Effector CD4-positive, alpha-beta T cell (primary cell): ENCODE measurements at regions not wholly inside any gene's neighbourhood (a gene's known extent, or its start where the extent isn't known, plus 50 kb on each side); places are given as distances from the start of the nearest gene placed in this dataset.

Experiments
- DNase-seq: peaks from one replicate; pipeline ENCODE4 v3.0.0-alpha.2; 2020

DNA sequence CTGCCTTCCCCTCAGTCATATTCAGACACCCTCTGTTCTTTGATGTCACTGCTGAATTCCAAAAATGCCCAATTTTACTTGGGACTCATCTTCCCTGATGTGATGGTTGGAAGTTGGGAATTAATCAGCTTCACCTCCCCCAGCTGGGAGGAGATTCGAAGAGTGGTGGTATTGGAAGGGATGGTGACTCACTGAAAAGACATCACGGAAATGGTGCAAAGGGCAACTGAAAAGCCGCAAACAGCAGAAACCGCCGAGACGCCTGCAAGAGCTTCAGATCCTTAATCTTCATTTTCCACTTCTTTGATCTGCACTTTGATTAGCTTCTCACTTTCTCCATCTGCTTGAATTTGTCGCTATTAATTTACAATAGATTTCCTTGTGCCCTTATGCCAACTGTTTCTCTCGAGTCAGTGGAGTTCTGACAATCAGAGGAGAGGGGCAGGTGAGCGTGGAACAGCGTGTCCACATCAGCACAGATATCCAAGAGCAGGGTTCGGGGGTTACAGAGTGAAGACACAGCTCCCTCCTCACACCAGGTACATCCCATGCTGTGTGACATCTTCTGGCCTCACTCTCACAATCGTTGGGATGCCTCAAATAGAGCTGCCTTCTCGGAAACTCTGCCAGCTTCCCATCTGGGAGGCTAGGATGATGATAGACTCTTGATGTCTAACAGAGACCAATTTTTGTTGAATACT lies 325.4 kb downstream of the BRD1 start:
- no peak for DNase-seq

DNA sequence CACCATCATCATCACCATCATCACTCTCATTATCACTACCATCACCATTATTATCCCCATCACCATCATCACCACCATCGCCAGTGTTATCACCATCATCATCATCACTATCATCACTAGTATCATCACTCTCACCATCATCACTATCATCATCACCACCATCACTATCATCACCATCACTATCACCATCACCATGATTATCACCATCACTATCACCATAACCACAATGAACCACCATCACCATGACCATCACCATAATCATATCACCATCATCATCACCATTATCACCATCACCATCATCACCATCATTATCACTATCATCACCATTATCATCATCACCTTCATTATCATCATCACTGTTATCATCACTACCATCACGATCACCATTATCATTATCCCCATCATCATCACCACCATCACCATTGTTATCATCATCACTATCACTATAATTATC lies 326.7 kb downstream of the BRD1 start:
- DNase-seq = no peak

DNA sequence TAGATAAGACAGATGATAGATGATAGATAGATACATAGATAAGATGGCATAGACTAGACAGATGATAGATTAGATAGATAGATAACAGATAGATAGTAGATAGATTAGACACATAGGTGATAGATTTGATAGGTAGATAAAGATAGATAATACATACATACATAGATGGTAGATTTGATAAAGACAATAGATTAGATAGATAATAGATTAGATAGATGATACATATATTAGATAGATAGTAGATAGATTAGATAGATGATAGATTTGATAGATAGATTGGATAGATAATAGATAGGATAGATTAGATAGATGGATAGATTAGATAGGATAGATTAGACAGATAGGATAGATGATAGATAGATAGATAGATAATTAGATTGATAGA lies 327.6 kb downstream of the BRD1 start:
- DNase-seq = no peak

DNA sequence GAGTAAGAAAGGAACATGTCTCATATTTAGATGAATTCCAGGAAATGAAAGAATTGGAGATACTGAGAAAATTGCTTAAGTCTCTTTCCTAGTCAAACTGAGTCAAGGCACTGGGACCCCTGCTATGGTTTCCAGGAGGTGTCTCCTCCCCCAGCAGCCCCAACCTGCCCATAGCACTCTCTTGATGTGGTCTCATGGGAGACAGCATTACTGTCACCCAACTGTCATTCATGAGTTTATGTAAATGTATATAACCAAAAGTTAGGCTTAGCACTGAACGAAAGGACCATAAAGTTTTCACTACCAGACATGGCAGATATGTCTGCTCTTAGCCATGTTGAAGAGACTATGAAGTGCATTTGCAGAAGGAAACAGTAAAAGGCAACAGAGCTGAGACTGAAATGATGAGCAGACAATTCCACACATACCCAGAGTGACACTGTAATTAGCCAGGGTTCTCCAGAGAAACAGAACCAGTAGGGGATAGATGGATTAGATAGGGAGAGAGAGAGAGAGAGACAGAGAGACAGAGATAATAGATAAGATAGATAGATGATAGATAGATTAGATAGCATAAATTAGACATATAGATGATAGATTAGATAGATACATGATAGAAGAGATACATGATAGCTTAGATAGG lies 328.1 kb downstream of the BRD1 start:
- no peak for DNase-seq

DNA sequence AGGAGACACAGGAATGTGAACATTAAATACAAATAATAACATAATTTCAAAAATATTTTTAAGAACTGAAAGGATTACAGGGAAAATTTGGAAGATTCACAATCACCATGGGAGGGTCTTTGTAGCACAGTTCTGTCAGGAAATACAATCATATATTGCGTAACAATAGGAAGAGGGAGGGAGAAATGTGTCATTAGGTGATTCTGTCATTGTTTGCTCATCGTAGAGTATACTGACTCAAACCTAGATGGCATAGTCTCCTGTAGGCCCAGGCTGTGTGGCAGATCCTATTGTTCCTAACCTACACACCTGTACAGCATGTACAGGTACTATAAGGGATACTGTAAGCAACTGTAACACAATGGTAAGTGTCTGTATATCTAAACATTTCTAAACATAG lies 330.4 kb downstream of the BRD1 start:
- no peak for DNase-seq

DNA sequence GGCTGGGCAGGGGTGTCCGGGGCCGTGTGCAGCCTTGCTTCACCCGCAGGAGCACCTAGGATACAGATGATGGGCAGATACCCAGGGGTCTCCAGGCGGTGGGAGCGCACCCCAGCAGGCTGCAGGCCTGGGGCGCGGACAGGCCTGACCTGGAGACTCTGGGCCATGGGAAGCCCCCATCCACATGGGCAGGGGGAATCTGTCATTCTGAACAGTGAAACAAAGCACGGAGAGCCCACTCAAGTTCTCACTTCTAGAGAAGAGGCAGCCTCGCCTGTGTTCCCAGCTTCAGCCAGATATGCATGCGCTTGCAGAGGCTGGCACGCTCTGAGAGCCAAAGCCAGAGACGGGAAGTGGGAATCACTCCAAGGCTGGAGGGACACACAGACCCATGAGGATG lies 333.1 kb downstream of the BRD1 start:
- no peak for DNase-seq

DNA sequence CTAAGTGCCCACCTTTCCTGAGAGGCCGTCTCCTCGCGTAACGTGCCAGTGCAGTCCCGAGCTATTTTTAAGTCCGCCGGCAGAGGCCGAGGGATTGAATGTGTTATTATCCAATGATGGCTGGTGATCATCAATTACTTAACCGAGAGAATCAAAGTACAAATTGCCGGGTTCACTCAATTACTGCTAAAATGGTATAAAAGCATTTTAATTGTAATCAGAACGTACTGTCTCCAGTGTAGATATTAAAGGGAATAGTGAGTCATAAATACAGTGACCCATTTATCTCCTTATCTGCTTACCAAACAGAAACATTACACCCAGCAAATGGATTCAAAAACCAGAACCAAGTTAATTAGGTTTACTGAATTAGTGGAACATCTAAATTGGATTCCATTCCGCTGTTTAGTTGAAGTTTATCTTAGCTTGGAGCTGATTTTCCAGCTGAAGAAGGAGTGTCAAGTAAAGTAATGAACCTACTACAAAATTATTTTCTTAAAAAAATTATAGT lies 334.9 kb downstream of the BRD1 start:
- DNase-seq = no peak

DNA sequence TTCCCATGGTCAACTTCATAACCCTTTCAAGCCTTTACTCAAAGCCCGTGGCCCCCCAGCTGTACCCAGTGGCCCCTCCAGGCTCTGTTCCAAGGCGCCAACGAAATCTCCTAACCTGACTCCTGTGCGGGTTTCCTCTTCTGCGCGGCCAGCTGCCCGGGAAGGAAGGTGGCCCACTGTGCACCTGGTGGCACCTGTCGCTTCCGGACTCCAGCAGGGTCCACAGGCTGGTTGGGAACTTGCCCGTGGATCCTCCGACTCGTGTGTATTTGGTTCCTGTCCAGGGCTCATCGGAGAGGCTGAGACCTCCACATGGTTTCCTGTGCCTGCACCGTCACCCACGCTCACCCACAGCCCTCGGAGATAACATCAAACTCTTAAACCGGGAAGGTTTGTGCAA lies 335.4 kb downstream of the BRD1 start:
- DNase-seq = no peak

DNA sequence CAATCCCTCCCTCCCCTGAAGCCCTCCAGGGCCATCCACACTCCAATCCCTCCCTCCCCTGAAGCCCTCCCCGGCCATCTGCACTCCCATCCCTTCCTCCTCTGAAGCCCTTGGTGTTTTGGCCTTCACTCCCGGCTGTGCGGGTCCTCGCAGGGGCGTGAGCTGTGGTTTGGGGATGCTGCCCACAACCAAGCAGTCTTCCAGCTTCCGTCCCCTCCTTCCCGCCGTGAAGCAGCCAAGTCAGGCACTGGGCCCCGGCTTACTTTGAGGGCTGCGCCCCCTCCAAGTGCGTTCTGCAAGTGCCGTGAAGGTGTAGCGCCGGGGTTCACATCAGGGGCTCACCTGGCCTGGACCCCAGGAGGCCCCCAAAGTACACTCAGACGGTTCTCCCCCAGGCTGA lies 335.9 kb downstream of the BRD1 start:
- DNase-seq = no peak

DNA sequence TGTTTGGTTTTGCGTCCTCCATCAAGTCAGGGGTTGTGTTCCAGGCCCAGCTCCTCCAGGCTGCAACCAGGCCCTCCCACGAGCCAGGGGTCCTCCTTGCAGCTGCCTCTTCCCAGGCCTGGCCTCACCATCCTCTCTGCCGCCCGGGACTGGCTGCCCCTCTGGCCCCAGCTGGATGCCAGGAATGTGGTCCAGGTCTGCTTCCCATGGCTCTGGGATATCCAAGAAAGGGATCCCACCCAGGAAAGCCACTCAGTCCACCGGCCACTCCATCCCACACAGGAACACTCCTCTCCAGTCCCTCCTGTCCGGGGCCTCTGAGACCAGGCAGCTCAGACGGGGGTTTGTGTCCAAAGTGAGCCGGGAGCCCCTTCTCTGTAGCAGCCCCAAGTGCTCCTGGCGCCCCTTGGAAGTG lies 336.4 kb downstream of the BRD1 start:
- no peak for DNase-seq

DNA sequence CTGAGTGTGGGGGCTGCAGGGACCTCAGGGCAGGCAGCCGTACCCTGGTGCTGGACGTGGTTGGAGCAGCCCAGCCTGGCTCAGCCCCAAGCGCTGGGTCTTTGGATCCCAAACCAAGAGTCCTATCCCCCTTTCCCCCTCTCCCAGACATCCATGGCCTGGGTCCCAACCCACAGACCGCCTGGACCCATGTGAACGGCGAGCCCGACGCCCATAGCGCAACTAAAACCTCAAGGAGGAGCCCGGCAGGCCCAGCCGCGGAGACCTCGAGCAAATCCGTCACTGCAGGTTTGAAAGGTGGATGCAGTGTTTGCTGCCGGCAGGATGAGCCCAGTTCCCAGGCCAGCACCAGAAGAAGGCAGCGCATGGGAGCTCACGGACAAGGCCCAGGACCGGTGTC lies 337.0 kb downstream of the BRD1 start:
- no peak for DNase-seq

DNA sequence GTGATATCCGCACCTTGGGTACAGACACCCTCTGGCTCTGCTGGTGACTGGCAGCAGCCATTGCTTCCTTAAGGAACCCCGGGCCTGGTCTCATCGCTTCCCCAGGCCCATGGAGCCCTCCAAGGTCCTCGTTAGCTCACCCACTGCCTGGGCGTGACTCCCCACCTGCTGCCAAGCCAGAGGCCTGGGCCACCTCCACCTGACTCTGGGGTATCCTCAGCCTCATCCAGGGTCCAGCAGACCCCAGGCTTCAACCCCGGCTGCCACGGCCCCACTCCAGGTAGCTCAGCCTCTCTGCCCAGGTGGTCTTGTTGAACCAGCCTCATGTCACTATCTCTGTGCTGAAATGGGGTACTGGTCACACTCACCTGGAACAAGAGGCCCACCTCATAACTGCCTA lies 337.9 kb downstream of the BRD1 start:
- DNase-seq = no peak

DNA sequence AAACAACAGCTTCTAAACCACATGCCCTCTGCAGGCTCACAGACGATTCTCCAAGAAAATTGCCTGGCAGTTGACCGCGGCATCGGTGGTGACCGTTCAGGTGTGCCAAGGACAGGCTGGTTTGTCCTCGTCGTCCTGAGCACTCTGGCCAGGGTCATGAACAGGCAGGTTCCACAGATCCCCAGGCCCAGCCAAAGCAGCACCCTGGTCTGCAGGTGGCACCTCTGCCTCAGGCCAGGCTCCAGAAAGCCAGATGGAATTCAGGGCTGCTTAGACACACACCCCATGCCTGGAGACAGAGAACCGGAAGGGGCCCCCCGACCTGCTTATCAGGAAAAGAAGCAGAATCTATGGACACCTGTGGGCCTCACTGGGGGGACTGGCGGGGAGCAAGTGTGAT lies 338.7 kb downstream of the BRD1 start:
- no peak for DNase-seq

DNA sequence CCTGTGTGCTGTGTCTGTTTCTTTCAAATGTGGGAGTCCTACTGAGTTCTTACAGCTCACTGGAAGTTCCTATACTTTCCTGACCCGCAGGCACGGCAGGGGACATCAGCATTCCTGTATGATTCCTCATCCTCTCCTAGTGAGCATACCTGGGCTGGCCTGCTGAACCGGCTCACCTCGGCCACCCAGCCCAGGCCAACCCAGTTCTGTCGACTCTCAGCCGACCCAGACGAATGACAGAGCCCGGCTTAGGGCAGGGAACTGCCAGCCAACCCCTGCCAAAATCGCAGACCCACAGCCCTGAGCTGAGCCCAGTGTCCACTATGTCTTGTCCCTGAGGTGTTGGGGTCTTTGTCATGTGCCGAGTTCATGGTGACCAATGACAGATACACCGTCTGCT lies 339.7 kb downstream of the BRD1 start:
- DNase-seq = no peak

DNA sequence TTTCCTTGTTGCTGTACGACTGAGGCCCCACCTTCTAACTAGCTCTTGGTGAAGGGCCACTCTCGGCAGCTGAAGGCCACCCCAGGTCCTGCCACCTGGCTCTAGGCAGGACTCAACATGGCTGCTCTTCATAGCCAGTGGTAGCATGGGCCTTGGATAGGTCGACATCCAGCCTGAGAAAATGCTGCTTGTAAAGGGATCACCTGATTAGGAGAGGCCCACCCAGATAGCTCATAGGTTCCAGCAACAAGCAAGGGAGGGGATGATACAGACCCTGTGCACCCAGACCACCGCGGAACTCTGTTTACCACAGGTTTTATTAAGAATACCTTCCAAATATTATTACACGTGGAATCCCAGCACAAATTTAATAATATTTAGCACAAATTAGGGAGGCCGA lies 341.4 kb downstream of the BRD1 start:
- no peak for DNase-seq

DNA sequence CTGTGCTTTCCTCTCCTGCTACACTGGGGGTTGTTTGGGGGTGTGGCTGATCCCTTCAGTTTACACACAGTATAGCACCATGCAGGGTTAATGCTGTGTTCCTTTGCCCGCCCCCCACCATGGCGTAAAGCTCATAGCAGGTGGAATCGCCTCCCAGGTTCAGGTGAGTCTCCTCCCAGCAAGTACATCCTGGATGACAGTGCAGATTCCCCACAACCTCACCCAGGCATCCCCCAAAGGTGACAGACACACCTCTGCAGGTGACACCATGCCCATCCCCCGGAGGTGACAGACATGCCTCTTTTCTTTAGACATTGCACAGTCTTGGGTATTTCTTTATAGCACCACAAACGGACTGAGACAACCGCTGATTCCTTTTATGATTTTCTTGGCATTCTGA lies 343.7 kb downstream of the BRD1 start:
- no peak for DNase-seq

DNA sequence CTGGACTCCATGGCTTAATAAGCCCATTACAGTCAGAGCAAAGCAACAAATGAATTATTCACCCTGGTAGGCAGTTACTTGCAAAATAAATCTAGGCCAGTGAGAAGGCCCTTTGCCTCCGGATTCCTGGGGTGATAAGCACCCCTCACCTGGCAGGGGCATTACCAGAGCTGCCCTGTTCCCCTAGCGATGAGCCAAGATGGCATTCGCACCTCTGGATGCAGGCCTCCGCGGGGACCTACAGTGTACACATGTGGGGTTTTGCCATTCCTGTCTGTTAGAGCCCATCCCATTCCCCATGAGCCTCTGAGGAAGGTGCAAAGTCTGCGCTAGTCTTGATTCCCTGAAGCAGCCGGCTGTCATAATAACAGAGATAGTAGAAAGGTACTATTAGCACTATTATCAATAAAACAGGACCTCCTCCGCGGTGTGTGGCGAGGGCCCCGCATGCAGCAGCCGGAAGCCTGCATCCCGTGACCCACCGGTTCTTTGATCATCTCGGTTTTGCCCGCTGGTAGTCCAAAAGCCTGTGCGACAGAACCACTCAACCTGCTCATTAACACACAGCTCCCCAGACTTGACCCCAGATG lies 344.3 kb downstream of the BRD1 start:
- no peak for DNase-seq

DNA sequence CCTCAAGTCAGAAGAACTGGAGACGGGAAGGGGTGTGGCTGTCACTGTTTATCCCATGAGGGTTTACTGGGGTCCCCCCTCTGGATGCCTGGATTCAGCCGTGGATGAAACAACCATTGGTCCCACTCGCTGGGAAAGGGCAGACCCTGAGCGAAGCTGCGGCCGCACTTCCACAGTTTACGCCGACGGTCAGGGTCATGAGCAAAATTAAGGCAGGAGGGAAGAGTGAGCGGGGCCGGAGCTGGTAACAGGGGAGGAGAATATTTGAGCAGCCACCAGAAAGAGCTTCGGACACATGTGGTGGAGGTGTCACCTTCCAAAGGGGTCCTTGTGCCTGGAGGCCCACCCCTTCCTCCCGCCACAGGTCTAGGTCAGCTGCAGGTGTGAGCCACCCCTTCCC lies 344.9 kb downstream of the BRD1 start:
- no peak for DNase-seq

DNA sequence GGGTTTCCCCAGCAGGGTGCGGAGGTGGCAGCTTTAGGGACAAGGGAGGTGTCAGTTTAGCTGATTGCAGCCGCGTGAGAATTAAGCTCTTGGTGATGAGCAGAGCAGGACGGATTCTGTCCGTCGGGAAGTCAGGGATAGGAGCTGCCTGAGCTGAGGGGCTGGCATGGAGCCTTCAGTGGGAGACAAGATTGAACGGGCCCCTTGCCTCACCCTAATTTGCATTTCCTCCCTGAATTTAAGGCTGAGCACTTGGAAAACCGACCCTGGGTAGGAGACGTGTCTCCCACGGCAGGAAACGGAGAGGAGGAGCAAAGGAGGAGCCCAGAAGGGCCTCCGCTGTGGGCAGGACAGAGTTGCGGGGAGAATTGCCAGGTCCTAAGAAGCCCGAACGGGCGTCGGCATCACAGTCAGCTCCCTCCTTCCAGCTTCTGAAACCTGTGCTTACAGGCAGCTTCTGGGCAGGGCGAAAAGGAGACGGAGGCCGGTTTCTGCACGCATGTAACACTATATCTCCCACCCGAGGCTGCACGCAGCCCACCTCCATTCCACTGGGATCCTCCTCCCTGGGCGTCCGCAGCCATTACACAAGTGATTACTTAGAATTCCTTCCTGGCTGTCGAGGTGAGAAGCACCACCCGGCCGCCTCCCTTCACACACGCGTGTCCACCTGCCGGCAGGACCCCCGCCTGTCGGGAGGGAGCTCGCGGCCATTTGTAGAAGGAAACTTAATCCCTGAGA lies 345.8 kb downstream of the BRD1 start:
- no peak for DNase-seq

DNA sequence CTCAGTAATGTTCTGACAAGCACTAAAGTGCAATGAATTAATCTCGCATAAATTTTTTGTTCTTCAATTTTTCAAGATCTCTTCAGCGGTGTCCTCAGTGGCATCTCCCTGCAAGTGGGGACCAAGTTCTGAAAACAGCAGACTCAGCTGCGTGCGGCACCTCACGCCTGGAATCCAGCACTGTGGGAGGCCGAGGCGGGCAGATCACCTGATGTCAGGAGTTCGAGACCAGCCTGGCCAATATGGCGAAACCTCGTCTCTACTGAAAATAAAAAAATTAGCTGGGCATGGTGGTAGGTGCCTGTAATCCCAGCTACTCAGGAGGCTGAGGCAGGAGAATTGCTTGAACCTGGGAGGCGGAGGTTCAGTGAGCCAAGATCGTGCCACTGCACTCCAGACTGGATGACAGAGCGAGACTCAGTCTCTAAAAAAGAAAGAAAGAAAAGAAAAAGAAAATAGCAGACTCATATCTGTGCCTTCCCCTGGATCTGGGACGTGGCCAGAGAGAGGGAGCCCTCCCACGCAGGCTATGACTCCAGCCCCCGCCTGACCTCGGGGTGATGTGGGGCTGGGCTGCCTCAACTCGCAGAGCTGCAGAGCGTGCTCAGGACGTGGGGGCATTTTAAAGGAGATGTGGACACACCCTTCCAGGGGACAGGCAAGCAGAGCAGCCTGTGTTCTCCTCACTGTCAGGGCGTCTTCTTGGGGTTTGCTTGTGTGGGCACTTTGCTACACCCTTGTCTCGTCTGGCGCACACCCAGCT lies 346.6 kb downstream of the BRD1 start:
- DNase-seq = no peak

DNA sequence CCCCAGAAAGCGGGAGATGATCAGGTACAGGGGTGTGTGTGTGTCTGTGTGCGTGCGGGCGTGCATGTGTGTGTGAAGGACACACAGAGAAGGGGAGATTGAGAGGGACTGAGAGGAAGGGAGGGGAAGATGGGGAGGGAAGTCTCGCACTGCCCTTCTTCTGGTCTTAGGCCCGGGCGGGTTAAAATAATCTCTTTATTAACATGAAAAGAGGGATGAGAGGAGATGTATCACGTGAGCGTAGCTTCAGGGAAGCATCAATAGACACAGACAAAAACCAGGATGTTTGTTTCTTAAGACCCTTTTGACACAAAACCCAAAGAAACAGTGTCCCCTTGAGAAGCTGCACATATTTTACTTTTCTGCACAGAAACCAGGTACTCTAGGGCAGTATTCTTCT lies 347.3 kb downstream of the BRD1 start:
- no peak for DNase-seq

DNA sequence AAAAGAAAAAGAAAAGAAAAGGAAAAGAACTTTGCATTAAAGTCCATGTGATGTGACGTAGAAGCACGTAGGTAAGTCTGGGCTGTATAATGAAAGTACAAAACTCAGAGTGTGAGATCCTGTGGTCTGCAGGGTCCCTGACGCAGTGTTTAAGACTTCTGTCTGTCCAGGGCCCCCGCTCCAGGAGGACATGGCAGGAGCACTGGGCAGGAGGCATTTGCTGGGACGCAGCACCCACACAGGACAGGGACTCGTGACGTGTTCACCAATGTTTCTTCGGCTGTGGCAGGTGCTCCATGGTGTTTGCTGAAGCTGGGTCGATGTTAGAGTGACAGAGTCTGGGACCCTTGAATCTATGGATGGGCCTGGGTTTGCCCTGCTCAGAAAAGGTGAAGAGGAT lies 348.1 kb downstream of the BRD1 start:
- no peak for DNase-seq
